ENCODE measurements at regions not wholly inside any gene's neighbourhood (a gene's known extent, or its start where the extent isn't known, plus 50 kb on each side); places are given as distances from the start of the nearest gene placed in this dataset.

DNA sequence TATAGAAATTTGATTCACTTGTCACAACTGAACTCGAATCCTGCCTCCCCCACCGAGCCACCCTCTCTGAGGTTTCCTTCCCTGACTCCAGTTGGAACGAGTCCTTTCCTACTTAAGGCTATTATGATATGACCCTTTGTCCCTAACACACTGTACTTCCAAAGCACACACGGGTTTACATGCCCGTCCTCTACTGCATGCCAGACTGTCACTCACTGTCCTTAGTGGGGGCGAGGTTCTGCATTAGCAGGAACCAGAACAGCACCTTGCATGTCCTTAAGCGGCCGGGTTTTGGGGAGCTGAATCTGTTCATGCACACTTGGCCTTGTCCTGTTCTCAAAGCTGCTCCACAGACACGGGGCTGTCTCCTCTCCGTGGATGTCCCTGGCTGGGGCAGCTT lies 164.6 kb upstream of the KCNJ6 start:
- Histone ChIP-seq H3K9ac (no peak overlapping the region), H3K4me2 (no peak overlapping the region), H3K36me3 (ENCODE audit: insufficient read depth) (no peaks in the 10 kb centered on the region), H3K4me3 (IDR thresholded peaks at IDR 0.05; ENCODE audit: insufficient read depth, low read depth, low read length) (no peak overlapping the region), H2AFZ (ENCODE audit: low read depth) (no peak overlapping the region), H4K20me1 (ENCODE audit: insufficient read depth) (no peaks in the 10 kb centered on the region), H3K79me2 (ENCODE audit: insufficient read depth, low read depth) (no peaks in the 10 kb centered on the region), H3K4me1 (ENCODE audit: low read depth, poor library complexity, severe bottlenecking) (no peaks in the 10 kb centered on the region), H3K27me3 (ENCODE audit: insufficient read depth, low read depth) (no peaks in the 10 kb centered on the region), H3K27ac (no peak overlapping the region)
- TF ChIP-seq, protein P1, sequence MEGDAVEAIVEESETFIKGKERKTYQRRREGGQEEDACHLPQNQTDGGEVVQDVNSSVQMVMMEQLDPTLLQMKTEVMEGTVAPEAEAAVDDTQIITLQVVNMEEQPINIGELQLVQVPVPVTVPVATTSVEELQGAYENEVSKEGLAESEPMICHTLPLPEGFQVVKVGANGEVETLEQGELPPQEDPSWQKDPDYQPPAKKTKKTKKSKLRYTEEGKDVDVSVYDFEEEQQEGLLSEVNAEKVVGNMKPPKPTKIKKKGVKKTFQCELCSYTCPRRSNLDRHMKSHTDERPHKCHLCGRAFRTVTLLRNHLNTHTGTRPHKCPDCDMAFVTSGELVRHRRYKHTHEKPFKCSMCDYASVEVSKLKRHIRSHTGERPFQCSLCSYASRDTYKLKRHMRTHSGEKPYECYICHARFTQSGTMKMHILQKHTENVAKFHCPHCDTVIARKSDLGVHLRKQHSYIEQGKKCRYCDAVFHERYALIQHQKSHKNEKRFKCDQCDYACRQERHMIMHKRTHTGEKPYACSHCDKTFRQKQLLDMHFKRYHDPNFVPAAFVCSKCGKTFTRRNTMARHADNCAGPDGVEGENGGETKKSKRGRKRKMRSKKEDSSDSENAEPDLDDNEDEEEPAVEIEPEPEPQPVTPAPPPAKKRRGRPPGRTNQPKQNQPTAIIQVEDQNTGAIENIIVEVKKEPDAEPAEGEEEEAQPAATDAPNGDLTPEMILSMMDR (conservative IDR thresholded peaks at IDR 0.05; ENCODE audit: low read depth, low read length) = no peak

DNA sequence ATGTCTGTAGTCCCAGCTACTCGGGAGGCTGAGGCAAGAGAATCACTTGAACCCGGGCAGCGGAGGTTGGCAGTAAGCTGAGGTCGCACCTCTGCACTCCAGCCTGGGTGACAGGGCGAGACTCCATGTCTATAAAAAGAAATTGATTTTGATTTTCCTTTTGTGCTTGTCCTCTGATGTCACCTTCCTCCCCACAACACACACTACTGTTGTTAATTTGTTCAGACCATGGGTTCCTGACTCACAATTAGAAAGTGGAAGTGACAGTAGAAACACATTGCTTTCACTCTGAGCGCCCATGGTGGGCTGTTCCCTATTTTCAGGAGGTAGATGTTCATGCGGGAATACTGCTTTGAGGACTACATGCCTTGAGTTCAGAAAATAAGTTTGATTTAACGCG lies 165.5 kb upstream of the KCNJ6 start:
- Histone ChIP-seq H3K27ac (no peak overlapping the region), H3K36me3 (ENCODE audit: insufficient read depth) (no peaks in the 10 kb centered on the region), H2AFZ (ENCODE audit: low read depth) (no peak overlapping the region), H3K4me2 (no peak overlapping the region), H3K9ac (no peak overlapping the region), H4K20me1 (ENCODE audit: insufficient read depth) (no peaks in the 10 kb centered on the region), H3K79me2 (ENCODE audit: insufficient read depth, low read depth) (no peaks in the 10 kb centered on the region), H3K4me1 (ENCODE audit: low read depth, poor library complexity, severe bottlenecking) (no peaks in the 10 kb centered on the region), H3K4me3 (IDR thresholded peaks at IDR 0.05; ENCODE audit: insufficient read depth, low read depth, low read length) (no peak overlapping the region), H3K27me3 (ENCODE audit: insufficient read depth, low read depth) (no peaks in the 10 kb centered on the region)
- TF ChIP-seq, protein P1 (conservative IDR thresholded peaks at IDR 0.05; ENCODE audit: low read depth, low read length) = no peak

DNA sequence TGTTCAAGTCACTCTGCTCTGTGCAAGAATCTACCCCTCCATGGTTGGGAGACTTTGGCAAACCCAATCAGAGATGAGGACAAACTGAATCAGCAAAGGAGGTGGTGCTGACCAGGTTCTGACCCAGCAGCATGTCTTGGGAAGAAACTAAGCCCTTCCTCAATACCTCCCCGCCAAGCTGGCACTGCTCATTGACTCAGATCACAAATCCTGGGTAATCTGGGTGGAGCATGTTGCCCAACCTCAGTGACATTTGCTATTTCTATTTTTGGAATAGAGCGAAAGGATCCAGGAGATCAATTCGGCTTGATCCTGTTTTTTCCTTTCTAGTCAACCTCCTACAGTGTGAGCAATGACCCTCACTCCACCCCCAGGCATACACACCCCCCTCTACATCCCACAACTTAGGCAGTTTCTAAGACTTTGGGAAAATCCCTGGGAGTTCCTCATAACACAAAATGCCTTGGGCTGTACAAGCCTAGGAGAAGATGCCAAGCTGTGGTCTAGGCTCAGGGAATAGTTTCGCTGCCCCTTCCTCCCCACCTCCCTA lies 166.8 kb upstream of the KCNJ6 start:
- no peaks in the 10 kb centered on the region for H4K20me1 ChIP-seq (ENCODE audit: insufficient read depth)
- H3K36me3 ChIP-seq (ENCODE audit: insufficient read depth) = no peaks in the 10 kb centered on the region

DNA sequence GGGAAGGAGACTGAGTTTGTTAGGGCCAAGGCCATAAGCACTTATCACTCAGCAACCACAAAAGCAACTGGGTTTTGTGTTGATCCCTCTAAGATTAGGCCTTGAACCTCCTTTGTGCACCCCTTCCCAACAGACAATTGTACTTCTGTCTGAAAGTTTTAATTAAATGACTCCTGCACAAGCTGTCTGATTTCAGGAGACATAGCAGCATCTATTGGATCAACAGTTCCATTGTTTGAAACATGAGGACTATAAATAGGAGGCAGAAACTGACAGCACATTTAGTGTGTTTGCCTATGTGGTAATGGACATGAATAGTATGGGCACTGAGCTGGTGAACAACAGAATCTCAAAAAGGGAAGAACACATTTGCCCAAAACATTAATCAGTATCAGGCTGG lies 167.3 kb upstream of the KCNJ6 start:
- Histone ChIP-seq H3K79me2 (ENCODE audit: insufficient read depth, low read depth) (no peaks in the 10 kb centered on the region), H3K27me3 (ENCODE audit: insufficient read depth, low read depth) (no peaks in the 10 kb centered on the region), H3K27ac (no peak overlapping the region), H2AFZ (ENCODE audit: low read depth) (no peak overlapping the region), H3K9ac (no peak overlapping the region), H3K4me2 (no peak overlapping the region), H3K4me1 (ENCODE audit: low read depth, poor library complexity, severe bottlenecking) (no peaks in the 10 kb centered on the region), H4K20me1 (ENCODE audit: insufficient read depth) (no peaks in the 10 kb centered on the region), H3K4me3 (IDR thresholded peaks at IDR 0.05; ENCODE audit: insufficient read depth, low read depth, low read length) (no peak overlapping the region), H3K36me3 (ENCODE audit: insufficient read depth) (no peaks in the 10 kb centered on the region; the same call in 1 of the 2 replicates)
- TF ChIP-seq, protein P1 (conservative IDR thresholded peaks at IDR 0.05; ENCODE audit: low read depth, low read length) = no peak

More for the DNA sequence above, 166.8 kb upstream of the KCNJ6 start:
- Histone ChIP-seq H3K4me1 (ENCODE audit: low read depth, poor library complexity, severe bottlenecking) (no peaks in the 10 kb centered on the region), H3K27ac (no peak overlapping the region), H3K4me3 (IDR thresholded peaks at IDR 0.05; ENCODE audit: insufficient read depth, low read depth, low read length) (no peak overlapping the region), H3K27me3 (ENCODE audit: insufficient read depth, low read depth) (no peaks in the 10 kb centered on the region), H3K9ac (no peak overlapping the region), H3K79me2 (ENCODE audit: insufficient read depth, low read depth) (no peaks in the 10 kb centered on the region), H2AFZ (ENCODE audit: low read depth) (no peak overlapping the region), H3K4me2 (no peak overlapping the region)
- TF ChIP-seq, protein P1 (conservative IDR thresholded peaks at IDR 0.05; ENCODE audit: low read depth, low read length) = no peak

All from KMS-11 (cell line).